Left ventricle myocardium inferior (tissue), 1 donor: ENCODE measurements at regions not wholly inside any gene's neighbourhood (a gene's known extent, or its start where the extent isn't known, plus 50 kb on each side); places are given as distances from the start of the nearest gene placed in this dataset.
"Not testable (repeated sequence)": the region's sequence is repeated elsewhere in the genome, so short reads cannot be mapped to it uniquely, and the experiment has no call there.

Experiments used
- DNase-seq: peaks from one replicate; pipeline ENCODE4 v3.0.0-alpha.2; 2020
- H3K27ac ChIP-seq: fragments of 200-600 bp; replicated peaks from 2 replicates; pipeline ENCODE4 v1.8.0; 2021
- H3K27me3 ChIP-seq: fragments of 200-600 bp; 2 replicates; pipeline ENCODE4 v1.8.0; 2021; ENCODE audit warnings: low read depth
- H3K36me3 ChIP-seq: fragments of 200-600 bp; 2 replicates; pipeline ENCODE4 v1.8.0; 2021
- H3K4me1 ChIP-seq: fragments of 200-600 bp; 2 replicates; pipeline ENCODE4 v1.8.0; 2021
- H3K4me3 ChIP-seq: fragments of 200-600 bp; 2 replicates; pipeline ENCODE4 v1.8.0; 2021; ENCODE audit warnings: mild to moderate bottlenecking, moderate library complexity
- H3K9me3 ChIP-seq: fragments of 200-600 bp; replicated peaks from 2 replicates; pipeline ENCODE4 v1.8.0; 2021
- intact Hi-C: fragments of 100-400 bp; cut with micrococcal nuclease; formaldehyde crosslinking; loops from one replicate; pipeline ENCODE4 v1.11.0; 2022
- TF ChIP-seq, protein P1 (sequence below): fragments of 200-600 bp; IDR thresholded peaks from 2 replicates; pipeline ENCODE4 v1.8.0; 2021; ENCODE audit warnings: antibody characterized with exemption, mild to moderate bottlenecking, borderline replicate concordance
- donor health status: DM: no; HTN: yes; CAD: no; lungs with severe emphysema.

DNA sequence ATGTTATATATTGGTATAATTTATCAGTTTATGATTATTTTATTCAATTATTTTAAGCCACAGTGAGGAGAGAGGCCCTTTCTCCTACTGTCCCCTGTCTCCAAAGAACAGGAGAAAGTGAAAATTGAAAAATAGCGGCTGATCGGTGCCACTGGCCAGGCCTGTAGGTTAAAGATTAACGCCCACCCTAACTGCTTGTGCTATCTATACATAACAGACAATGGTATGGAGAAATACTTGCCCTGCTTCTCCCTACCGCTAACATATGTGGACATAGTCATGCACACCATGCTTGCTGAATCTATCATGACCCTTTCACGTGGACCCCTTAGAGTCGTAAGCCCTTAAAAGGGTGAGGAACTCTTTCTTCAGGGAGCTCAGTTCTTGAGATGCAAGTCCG lies 67.5 kb downstream of the EIF1AY start:
- Histone ChIP-seq H3K27ac (no peak overlapping the region), H3K4me3 (no peak overlapping the region), H3K4me1 (no peaks in the 10 kb centered on the region), H3K36me3 (no peaks in the 10 kb centered on the region), H3K9me3 (no peaks in the 10 kb centered on the region), H3K27me3 (no peaks in the 10 kb centered on the region)
- TF ChIP-seq, protein P1, sequence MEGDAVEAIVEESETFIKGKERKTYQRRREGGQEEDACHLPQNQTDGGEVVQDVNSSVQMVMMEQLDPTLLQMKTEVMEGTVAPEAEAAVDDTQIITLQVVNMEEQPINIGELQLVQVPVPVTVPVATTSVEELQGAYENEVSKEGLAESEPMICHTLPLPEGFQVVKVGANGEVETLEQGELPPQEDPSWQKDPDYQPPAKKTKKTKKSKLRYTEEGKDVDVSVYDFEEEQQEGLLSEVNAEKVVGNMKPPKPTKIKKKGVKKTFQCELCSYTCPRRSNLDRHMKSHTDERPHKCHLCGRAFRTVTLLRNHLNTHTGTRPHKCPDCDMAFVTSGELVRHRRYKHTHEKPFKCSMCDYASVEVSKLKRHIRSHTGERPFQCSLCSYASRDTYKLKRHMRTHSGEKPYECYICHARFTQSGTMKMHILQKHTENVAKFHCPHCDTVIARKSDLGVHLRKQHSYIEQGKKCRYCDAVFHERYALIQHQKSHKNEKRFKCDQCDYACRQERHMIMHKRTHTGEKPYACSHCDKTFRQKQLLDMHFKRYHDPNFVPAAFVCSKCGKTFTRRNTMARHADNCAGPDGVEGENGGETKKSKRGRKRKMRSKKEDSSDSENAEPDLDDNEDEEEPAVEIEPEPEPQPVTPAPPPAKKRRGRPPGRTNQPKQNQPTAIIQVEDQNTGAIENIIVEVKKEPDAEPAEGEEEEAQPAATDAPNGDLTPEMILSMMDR, result no peak
- no peak for DNase-seq
- intact Hi-C loops, result loop anchor here (10.0 kb wide), 1 partner anchor 88 kb away; no protein-coding TSS in a partner anchor

DNA sequence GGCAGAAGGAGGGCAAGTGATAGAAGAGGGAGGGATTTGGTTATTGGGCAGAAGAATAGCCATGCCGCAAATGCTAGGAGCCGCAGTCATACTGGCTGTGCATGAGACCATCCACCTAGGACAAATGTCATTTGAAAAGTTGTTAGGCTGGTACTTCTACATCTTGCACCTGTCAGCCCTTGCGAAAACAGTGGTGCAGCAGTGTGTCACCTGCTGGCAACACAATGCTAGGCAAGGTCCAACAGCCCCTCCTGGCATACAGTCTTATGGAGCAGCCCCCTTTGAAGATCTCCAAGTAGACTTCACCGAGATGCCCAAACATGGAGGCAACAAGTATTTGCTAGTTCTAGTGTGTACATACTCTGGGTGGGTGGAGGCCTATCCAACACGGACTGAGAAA lies 72.7 kb downstream of the EIF1AY start:
- no peak overlapping the region for H3K4me3 ChIP-seq
- no peaks in the 10 kb centered on the region for H3K4me1 ChIP-seq
- H3K27me3 ChIP-seq, result no peaks in the 10 kb centered on the region
- intact Hi-C loops, result loop anchor here (10.0 kb wide), 1 partner anchor 93 kb away; no protein-coding TSS in a partner anchor
- no peaks in the 10 kb centered on the region for H3K9me3 ChIP-seq
- TF ChIP-seq, protein P1, result no peak
- no peak for DNase-seq
- H3K36me3 ChIP-seq, result no peaks in the 10 kb centered on the region
- no peak overlapping the region for H3K27ac ChIP-seq

DNA sequence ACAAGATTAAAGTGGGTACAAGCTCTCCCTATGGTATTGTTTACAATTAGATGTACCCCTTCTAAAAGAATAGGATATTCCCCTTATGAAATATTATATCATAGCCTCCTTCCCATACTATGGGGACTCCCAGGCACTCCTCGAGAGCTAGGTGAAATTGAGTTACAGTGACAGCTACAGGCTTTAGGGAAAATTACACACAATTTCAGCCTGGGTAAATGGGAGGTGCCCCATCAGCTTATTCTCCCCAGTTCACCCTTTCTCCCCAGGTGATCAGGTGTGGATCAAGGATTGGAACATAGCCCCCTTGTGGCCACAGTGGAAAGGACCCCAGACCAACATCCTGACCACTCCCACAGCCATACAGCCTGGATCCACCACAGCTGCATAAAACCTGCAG lies 73.3 kb downstream of the EIF1AY start:
- H3K9me3 ChIP-seq, H3K4me3 ChIP-seq, H3K27me3 ChIP-seq, H3K36me3 ChIP-seq, H3K27ac ChIP-seq, H3K4me1 ChIP-seq, DNase-seq: not testable (repeated sequence)
- intact Hi-C loops, result loop anchor here (10.0 kb wide), 1 partner anchor 94 kb away; no protein-coding TSS in a partner anchor
- TF ChIP-seq, protein P1, result peak; percentile 25

DNA sequence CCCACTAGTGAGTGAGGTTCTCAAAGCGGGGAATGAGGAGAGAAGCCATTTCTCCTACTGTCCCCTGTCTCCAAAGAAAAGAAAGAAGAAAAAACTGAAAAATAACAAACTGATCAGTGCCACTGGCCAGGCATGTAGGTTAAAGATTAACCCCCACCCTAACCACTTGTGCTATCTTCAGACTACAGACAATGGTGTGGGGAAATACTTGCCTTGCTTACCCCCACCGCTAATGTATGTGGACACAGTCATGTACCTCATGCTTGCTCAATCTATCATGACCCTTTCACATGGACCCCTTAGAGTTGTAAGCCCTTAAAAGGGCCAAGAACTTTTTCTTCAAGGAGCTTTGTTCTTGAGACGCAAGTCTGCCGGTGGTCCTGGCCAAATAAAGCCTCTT lies 75.9 kb downstream of the EIF1AY start:
- Histone ChIP-seq H3K4me1 (no peaks in the 10 kb centered on the region), H3K27ac (no peak overlapping the region), H3K36me3 (no peaks in the 10 kb centered on the region), H3K4me3 (no peak overlapping the region), H3K27me3 (no peaks in the 10 kb centered on the region), H3K9me3 (no peaks in the 10 kb centered on the region)
- TF ChIP-seq, protein P1, result no peak
- no peak for DNase-seq
- intact Hi-C loops, result no loop called here

DNA sequence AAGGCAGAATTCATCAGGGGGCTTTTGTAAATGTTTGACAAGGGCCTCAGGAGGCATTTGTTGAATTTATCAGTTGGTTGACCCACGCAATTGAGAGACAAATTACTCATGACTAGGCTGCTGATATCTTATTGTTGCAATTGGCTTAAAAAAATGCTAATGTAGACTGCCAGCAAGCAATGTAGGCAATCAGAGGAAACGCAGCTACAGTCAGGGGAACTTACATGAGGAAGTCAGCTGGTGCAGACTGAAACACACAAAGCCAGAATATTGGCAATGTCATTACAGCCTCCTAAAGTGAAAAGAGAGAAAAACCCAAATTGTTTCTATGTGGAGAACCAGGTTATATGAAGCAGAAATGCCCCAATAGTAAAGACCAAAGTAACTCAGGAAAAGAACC lies 83.9 kb downstream of the EIF1AY start:
- H3K36me3 ChIP-seq, result no peaks in the 10 kb centered on the region
- intact Hi-C loops, result no loop called here
- no peak overlapping the region for H3K4me3 ChIP-seq
- no peak overlapping the region for H3K27ac ChIP-seq
- no peaks in the 10 kb centered on the region for H3K27me3 ChIP-seq
- no peaks in the 10 kb centered on the region for H3K9me3 ChIP-seq
- TF ChIP-seq, protein P1, result no peak
- DNase-seq, result no peak
- H3K4me1 ChIP-seq, result no peaks in the 10 kb centered on the region

DNA sequence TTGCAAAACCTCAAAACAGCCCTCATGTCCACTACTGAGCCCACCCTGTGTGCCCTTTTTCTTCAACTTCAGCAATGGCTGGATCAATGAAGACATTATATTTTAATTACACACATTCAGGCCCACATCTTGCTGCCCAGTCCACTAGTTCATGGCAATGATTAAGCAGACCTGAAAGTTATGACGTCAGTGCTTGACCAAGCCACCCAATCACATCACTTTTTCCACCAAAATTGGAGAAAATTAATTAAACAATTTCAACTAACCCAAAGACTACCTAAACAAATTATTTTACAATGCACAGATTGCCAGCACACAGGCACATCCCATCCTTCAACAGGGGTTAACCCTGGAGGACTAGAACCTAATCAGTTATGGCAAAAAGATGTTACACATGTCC lies 86.6 kb downstream of the EIF1AY start:
- intact Hi-C loops, result no loop called here
- no peaks in the 10 kb centered on the region for H3K9me3 ChIP-seq
- no peaks in the 10 kb centered on the region for H3K27me3 ChIP-seq

More for the DNA sequence above, 86.6 kb downstream of the EIF1AY start:
- TF ChIP-seq, protein P1, result no peak
- Histone ChIP-seq H3K4me3 (no peak overlapping the region), H3K27ac (no peak overlapping the region), H3K4me1 (no peaks in the 10 kb centered on the region), H3K36me3 (no peaks in the 10 kb centered on the region)
- no peak for DNase-seq
